Naive thymus-derived CD4-positive, alpha-beta T cell (primary cell): ENCODE measurements at regions not wholly inside any gene's neighbourhood (a gene's known extent, or its start where the extent isn't known, plus 50 kb on each side); places are given as distances from the start of the nearest gene placed in this dataset.
"Not testable (repeated sequence)": the region's sequence is repeated elsewhere in the genome, so short reads cannot be mapped to it uniquely, and the experiment has no call there.

Source experiments
- ATAC-seq: fragments of 150-1000 bp; cut with Tn5 transposase; 2 replicates; pipeline ENCODE4 v1.10.0; 2021; ENCODE audit warnings: mild to moderate bottlenecking, moderate library complexity
- CTCF ChIA-PET: fragments of 350-600 bp; sonication (Branson Sonifier 250); formaldehyde crosslinking; loops from one replicate; lab custom pipeline; 2021; ENCODE audit warnings: antibody characterized with exemption; lab: Charles Lee
- POLR2A ChIA-PET: fragments of 350-600 bp; sonication (Branson Sonifier 250); formaldehyde crosslinking; loops from one replicate; lab custom pipeline; 2021; ENCODE audit warnings: antibody characterized with exemption, inconsistent platforms; lab: Charles Lee
- DNase-seq, 9 donors: peaks; one replicate each; pipeline versions ENCODE4 v3.0.0 to v3.0.0-alpha.2; 2020 to 2022; ENCODE audit warnings: mixed read lengths in 1 of 9
- H3K27ac ChIP-seq: one replicate; pipeline ENCODE4 v1.7.0; 2013; ENCODE audit warnings: mild to moderate bottlenecking, low read depth, low read length, moderate library complexity
- H3K27me3 ChIP-seq, 2 donors: one replicate each; pipeline ENCODE4 v1.7.0; 2013; ENCODE audit warnings: low read length in 2 of 2, mild to moderate bottlenecking in 2 of 2, moderate library complexity in 2 of 2; ENCODE audit not compliant: control insufficient read depth in 2 of 2, insufficient read depth in 2 of 2
- H3K36me3 ChIP-seq, 3 experiments: 1 replicate in 2 of 3; 2 replicates in 1 of 3; pipeline ENCODE4 v1.7.0; 2013; ENCODE audit warnings: low read length in 3 of 3, mild to moderate bottlenecking in 3 of 3, moderate library complexity in 1 of 3; ENCODE audit not compliant: insufficient read depth in 3 of 3, control insufficient read depth in 2 of 3
- H3K4me1 ChIP-seq, 2 donors: one replicate each; pipeline ENCODE4 v1.7.0; 2013; ENCODE audit warnings: low read length in 2 of 2, mild to moderate bottlenecking in 2 of 2, moderate library complexity in 1 of 2; ENCODE audit not compliant: control insufficient read depth in 2 of 2, insufficient read depth in 2 of 2
- H3K4me3 ChIP-seq: 2 replicates; pipeline ENCODE4 v1.7.0; 2013; ENCODE audit warnings: mild to moderate bottlenecking, low read length
- H3K9me3 ChIP-seq, 3 experiments: 1 replicate in 2 of 3; 2 replicates in 1 of 3; pipeline ENCODE4 v1.7.0; 2013; ENCODE audit warnings: low read length in 3 of 3; ENCODE audit not compliant: control insufficient read depth in 2 of 3
- H3K27ac Mint-ChIP-seq, 9 donors: one replicate each; pipeline ENCODE4 v1.8.0; 2020 to 2022; ENCODE audit warnings: mixed read lengths in 9 of 9, mild to moderate bottlenecking in 8 of 9, moderate library complexity in 5 of 9, inconsistent platforms in 2 of 9
- H3K27me3 Mint-ChIP-seq, 5 donors: one replicate each; pipeline ENCODE4 v1.8.0; 2021 to 2022; ENCODE audit warnings: mixed read lengths in 5 of 5, mild to moderate bottlenecking in 1 of 5
- H3K36me3 Mint-ChIP-seq, 5 donors: one replicate each; pipeline ENCODE4 v1.8.0; 2020 to 2022; ENCODE audit warnings: mixed read lengths in 5 of 5, mild to moderate bottlenecking in 3 of 5, inconsistent platforms in 1 of 5
- H3K4me1 Mint-ChIP-seq, 7 donors: one replicate each; pipeline ENCODE4 v1.8.0; 2020 to 2022; ENCODE audit warnings: mixed read lengths in 7 of 7, mild to moderate bottlenecking in 3 of 7, inconsistent platforms in 1 of 7
- H3K4me3 Mint-ChIP-seq, 10 donors: one replicate each; pipeline ENCODE4 v1.8.0; 2020 to 2022; ENCODE audit warnings: mild to moderate bottlenecking in 10 of 10, mixed read lengths in 10 of 10, moderate library complexity in 6 of 10, inconsistent platforms in 2 of 10
- H3K9me3 Mint-ChIP-seq, 11 donors: one replicate each; pipeline ENCODE4 v1.8.0; 2020 to 2022; ENCODE audit warnings: mixed read lengths in 11 of 11, mild to moderate bottlenecking in 4 of 11, inconsistent platforms in 1 of 11, moderate library complexity in 1 of 11
- intact Hi-C, 2 donors: fragments of 100-400 bp; cut with micrococcal nuclease; formaldehyde crosslinking; loops; one replicate each; pipeline ENCODE4 v1.15.1; 2023

- H3K4me3 ChIP-seq: no peak overlapping the region
- CTCF ChIA-PET: no interaction called here
- H3K4me1 ChIP-seq: no peaks in the 10 kb centered on the region
- Mint-ChIP-seq H3K27me3 (no peaks in the 10 kb centered on the region), H3K4me3 (no peak overlapping the region), H3K9me3 (peaks cover 3 to 35% (median 7%) of the 10 kb centered on the region in 11 donors), H3K36me3 (no peaks in the 10 kb centered on the region), H3K4me1 (no peaks in the 10 kb centered on the region), H3K27ac (no peak overlapping the region)
- intact Hi-C loops: no loop called here
- no peak overlapping the region for H3K27ac ChIP-seq
- no peaks in the 10 kb centered on the region for H3K36me3 ChIP-seq
- H3K9me3 ChIP-seq: peaks cover 0 to 3% (median 0%) of the 10 kb centered on the region in 3 experiments
- no peak for DNase-seq
- ATAC-seq: no peak
- POLR2A ChIA-PET: no interaction called here
- H3K27me3 ChIP-seq: no peaks in the 10 kb centered on the region
Measured at GRCh38 chr7:119994928-119995327, 278.0 kb upstream of the KCND2 start.

GRCh38 chr7:119996634-119997033 is 276.3 kb upstream of the KCND2 start:
- ChIA-PET POLR2A (no interaction called here), CTCF (no interaction called here)
- ATAC-seq: no peak
- no peak for DNase-seq
- intact Hi-C loops: no loop called here
- Mint-ChIP-seq H3K9me3 (peaks cover 0 to 34% (median 4%) of the 10 kb centered on the region in 11 donors), H3K27me3 (no peaks in the 10 kb centered on the region), H3K4me1 (no peaks in the 10 kb centered on the region), H3K4me3 (no peak overlapping the region), H3K27ac (no peak overlapping the region), H3K36me3 (no peaks in the 10 kb centered on the region)
- no peak overlapping the region for H3K27ac ChIP-seq
- no peak overlapping the region for H3K4me3 ChIP-seq
- H3K36me3 ChIP-seq: no peaks in the 10 kb centered on the region
- H3K9me3 ChIP-seq: peaks cover 0 to 3% (median 0%) of the 10 kb centered on the region in 3 experiments
- H3K27me3 ChIP-seq: no peaks in the 10 kb centered on the region
- H3K4me1 ChIP-seq: no peaks in the 10 kb centered on the region

GRCh38 chr7:119999738-120000475 is 273.1 kb upstream of the KCND2 start:
- POLR2A ChIA-PET: no interaction called here
- intact Hi-C loops: no loop called here
- Mint-ChIP-seq H3K4me3 (no peak overlapping the region), H3K36me3 (no peaks in the 10 kb centered on the region), H3K9me3 (peaks cover 0 to 29% (median 6%) of the 10 kb centered on the region in 11 donors), H3K27ac (no peak overlapping the region), H3K27me3 (no peaks in the 10 kb centered on the region), H3K4me1 (no peaks in the 10 kb centered on the region)
- no peak for DNase-seq
- no peaks in the 10 kb centered on the region for H3K4me1 ChIP-seq
- no peaks in the 10 kb centered on the region for H3K36me3 ChIP-seq
- no peak for ATAC-seq
- H3K27ac ChIP-seq: no peak overlapping the region
- no peak overlapping the region for H3K4me3 ChIP-seq
- CTCF ChIA-PET: no interaction called here
- H3K27me3 ChIP-seq: no peaks in the 10 kb centered on the region
- peaks cover 0 to 3% (median 0%) of the 10 kb centered on the region in 3 experiments for H3K9me3 ChIP-seq

- POLR2A ChIA-PET: no interaction called here
- H3K4me3 Mint-ChIP-seq: no peak overlapping the region
- ATAC-seq (no peak), DNase-seq (no peak)
- H3K4me1 ChIP-seq: no peaks in the 10 kb centered on the region
- CTCF ChIA-PET: no interaction called here
- H3K36me3 ChIP-seq: no peaks in the 10 kb centered on the region
- H3K36me3 Mint-ChIP-seq: no peaks in the 10 kb centered on the region
- H3K27ac ChIP-seq: no peak overlapping the region
- H3K27ac Mint-ChIP-seq: no peak overlapping the region
- peaks cover 3 to 14% (median 5%) of the 10 kb centered on the region in 11 donors for H3K9me3 Mint-ChIP-seq
- no peaks in the 10 kb centered on the region for H3K27me3 Mint-ChIP-seq
- intact Hi-C loops: no loop called here
- no peaks in the 10 kb centered on the region for H3K27me3 ChIP-seq
- no peaks in the 10 kb centered on the region for H3K4me1 Mint-ChIP-seq
- no peak overlapping the region for H3K4me3 ChIP-seq
- no peaks in the 10 kb centered on the region for H3K9me3 ChIP-seq
Measured at GRCh38 chr7:120005720-120006119, 267.3 kb upstream of the KCND2 start.

GRCh38 chr7:120014301-120014700 is 258.7 kb upstream of the KCND2 start:
- intact Hi-C loops, H3K27ac ChIP-seq, DNase-seq, H3K9me3 ChIP-seq, H3K36me3 Mint-ChIP-seq, H3K36me3 ChIP-seq, H3K4me1 Mint-ChIP-seq, ATAC-seq, H3K4me3 ChIP-seq, H3K4me1 ChIP-seq, H3K27me3 Mint-ChIP-seq, POLR2A ChIA-PET, H3K27me3 ChIP-seq, H3K4me3 Mint-ChIP-seq, CTCF ChIA-PET, H3K27ac Mint-ChIP-seq: not testable (repeated sequence)
- peaks cover 0 to 11% (median 4%) of the 10 kb centered on the region in 11 donors for H3K9me3 Mint-ChIP-seq

GRCh38 chr7:120014925-120015465 is 258.0 kb upstream of the KCND2 start:
- Histone ChIP-seq H3K27ac (no peak overlapping the region), H3K9me3 (no peaks in the 10 kb centered on the region), H3K27me3 (no peaks in the 10 kb centered on the region), H3K4me3 (no peak overlapping the region), H3K4me1 (no peaks in the 10 kb centered on the region), H3K36me3 (no peaks in the 10 kb centered on the region)
- H3K27ac Mint-ChIP-seq: no peak overlapping the region
- no peak overlapping the region for H3K4me3 Mint-ChIP-seq
- ATAC-seq (no peak), DNase-seq (no peak)
- no peaks in the 10 kb centered on the region for H3K4me1 Mint-ChIP-seq
- H3K36me3 Mint-ChIP-seq: no peaks in the 10 kb centered on the region
- no peaks in the 10 kb centered on the region for H3K27me3 Mint-ChIP-seq
- ChIA-PET POLR2A (no interaction called here), CTCF (no interaction called here)
- intact Hi-C loops: no loop called here
- peaks cover 0 to 8% (median 3%) of the 10 kb centered on the region in 11 donors for H3K9me3 Mint-ChIP-seq

- no peak for DNase-seq
- Mint-ChIP-seq H3K9me3 (peaks cover 0 to 8% (median 0%) of the 10 kb centered on the region in 11 donors), H3K27me3 (no peaks in the 10 kb centered on the region), H3K4me1 (no peaks in the 10 kb centered on the region), H3K36me3 (no peaks in the 10 kb centered on the region), H3K27ac (no peak overlapping the region), H3K4me3 (no peak overlapping the region)
- H3K9me3 ChIP-seq: no peaks in the 10 kb centered on the region
- no peaks in the 10 kb centered on the region for H3K4me1 ChIP-seq
- ChIA-PET CTCF (no interaction called here), POLR2A (no interaction called here)
- no peak overlapping the region for H3K27ac ChIP-seq
- intact Hi-C loops: no loop called here
- no peaks in the 10 kb centered on the region for H3K36me3 ChIP-seq
- no peak overlapping the region for H3K4me3 ChIP-seq
- ATAC-seq: no peak
- H3K27me3 ChIP-seq: no peaks in the 10 kb centered on the region
Measured at GRCh38 chr7:120021085-120021484, 251.9 kb upstream of the KCND2 start.
